ENCODE measurements at regions not wholly inside any gene's neighbourhood (a gene's known extent, or its start where the extent isn't known, plus 50 kb on each side); places are given as distances from the start of the nearest gene placed in this dataset.

- no peak for DNase-seq (ENCODE audit: low read depth)
- no peak for TF ChIP-seq CTCF (conservative IDR thresholded peaks at IDR 0.05; ENCODE audit: low read length)
- no peak overlapping the region for H3K4me3 ChIP-seq (ENCODE audit: low read length)
Measured at GRCh38 chr15:93493172-93493571, 404.2 kb upstream of the RGMA start.

GRCh38 chr15:93491291-93491690 is 402.3 kb upstream of the RGMA start:
- no peak for TF ChIP-seq CTCF (conservative IDR thresholded peaks at IDR 0.05; ENCODE audit: low read length)
- no peak overlapping the region for H3K4me3 ChIP-seq (ENCODE audit: low read length)
- DNase-seq (ENCODE audit: low read depth) = no peak

- no peak for DNase-seq (ENCODE audit: low read depth)
- no peak for TF ChIP-seq CTCF (conservative IDR thresholded peaks at IDR 0.05; ENCODE audit: low read length)
Measured at GRCh38 chr15:93488296-93488713, 399.3 kb upstream of the RGMA start.

GRCh38 chr15:93486407-93487117 is 397.6 kb upstream of the RGMA start:
- no peak for DNase-seq (ENCODE audit: low read depth)
- no peak for TF ChIP-seq CTCF (conservative IDR thresholded peaks at IDR 0.05; ENCODE audit: low read length)
- H3K4me3 ChIP-seq (ENCODE audit: low read length) = no peak overlapping the region

More at GRCh38 chr15:93488296-93488713, 399.3 kb upstream of the RGMA start:
- H3K4me3 ChIP-seq (ENCODE audit: low read length) = no peak overlapping the region

- no peak overlapping the region for H3K4me3 ChIP-seq (ENCODE audit: low read length)
- DNase-seq (ENCODE audit: low read depth) = no peak
- no peak for TF ChIP-seq CTCF (conservative IDR thresholded peaks at IDR 0.05; ENCODE audit: low read length)
Measured at GRCh38 chr15:93485438-93486327, 396.7 kb upstream of the RGMA start.

- no peak for TF ChIP-seq CTCF (conservative IDR thresholded peaks at IDR 0.05; ENCODE audit: low read length)
- H3K4me3 ChIP-seq (ENCODE audit: low read length) = no peak overlapping the region
- no peak for DNase-seq (ENCODE audit: low read depth)
Measured at GRCh38 chr15:93483923-93484322, 394.9 kb upstream of the RGMA start.
